GM18907 (cell line): ENCODE measurements at regions not wholly inside any gene's neighbourhood (a gene's known extent, or its start where the extent isn't known, plus 50 kb on each side); places are given as distances from the start of the nearest gene placed in this dataset.
"Not testable (repeated sequence)": the region's sequence is repeated elsewhere in the genome, so short reads cannot be mapped to it uniquely, and the experiment has no call there.

Experiments used
- ATAC-seq: cut with Tn5 transposase; IDR thresholded peaks from one replicate; pipeline ENCODE4 v1.9.1; 2021; ENCODE audit warnings: mild to moderate bottlenecking, moderate library complexity; ENCODE audit not compliant: unreplicated experiment

DNA sequence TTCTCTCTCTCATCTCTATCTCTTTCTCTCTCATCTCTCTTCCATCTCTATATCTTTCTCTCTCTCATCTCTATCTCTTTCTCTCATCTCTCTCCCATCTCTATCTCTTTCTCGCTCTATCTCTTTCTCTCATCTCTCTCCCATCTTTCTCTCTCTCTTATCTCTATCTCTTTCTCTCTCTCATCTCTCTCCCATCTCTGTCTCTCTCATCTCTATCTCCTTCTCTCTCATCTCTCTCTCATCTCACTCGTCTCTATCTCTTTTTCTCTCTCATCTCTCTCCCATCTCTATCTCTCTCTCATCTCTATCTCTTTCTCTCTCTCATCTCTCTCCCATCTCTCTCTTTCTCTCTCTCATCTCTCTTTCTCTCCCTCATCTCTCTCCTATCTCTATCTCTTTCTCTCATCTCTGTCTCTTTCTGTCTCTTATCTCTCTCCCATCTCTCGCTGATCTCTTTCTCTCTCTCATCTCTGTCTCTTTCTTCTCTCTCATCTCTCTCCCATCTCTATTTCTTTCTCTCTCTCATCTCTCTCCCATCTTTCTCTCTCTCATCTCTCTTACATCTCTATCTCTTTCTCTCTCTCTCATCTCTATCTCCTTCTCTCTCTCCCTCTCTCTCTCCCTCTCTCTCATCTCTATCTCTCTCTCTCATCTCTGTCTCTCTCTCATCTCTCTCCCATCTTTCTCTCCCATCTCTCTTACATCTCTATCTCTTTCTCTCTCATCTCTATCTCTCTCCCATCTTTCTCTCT, 388.7 kb downstream of the NPHP4 start:
- no peak for ATAC-seq

DNA sequence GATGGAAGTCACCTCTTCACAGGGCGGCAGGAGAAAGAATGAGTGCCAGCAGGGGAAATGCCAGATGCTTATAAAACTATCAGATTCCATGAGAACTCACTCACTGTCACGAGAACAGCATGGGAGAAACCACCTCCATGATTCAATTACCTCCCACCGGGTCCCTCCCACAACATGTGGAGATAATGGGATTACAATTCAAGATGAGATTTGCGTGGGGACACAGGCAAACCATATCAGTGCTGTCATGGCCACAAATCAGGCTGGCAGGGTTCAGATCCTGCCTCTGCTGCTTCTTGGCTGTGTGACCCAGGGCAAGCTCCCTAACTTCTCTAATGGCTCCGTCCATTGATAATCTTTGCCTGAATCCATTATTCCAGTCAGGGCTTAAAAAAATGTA, 389.5 kb downstream of the NPHP4 start:
- not testable (repeated sequence) for ATAC-seq

DNA sequence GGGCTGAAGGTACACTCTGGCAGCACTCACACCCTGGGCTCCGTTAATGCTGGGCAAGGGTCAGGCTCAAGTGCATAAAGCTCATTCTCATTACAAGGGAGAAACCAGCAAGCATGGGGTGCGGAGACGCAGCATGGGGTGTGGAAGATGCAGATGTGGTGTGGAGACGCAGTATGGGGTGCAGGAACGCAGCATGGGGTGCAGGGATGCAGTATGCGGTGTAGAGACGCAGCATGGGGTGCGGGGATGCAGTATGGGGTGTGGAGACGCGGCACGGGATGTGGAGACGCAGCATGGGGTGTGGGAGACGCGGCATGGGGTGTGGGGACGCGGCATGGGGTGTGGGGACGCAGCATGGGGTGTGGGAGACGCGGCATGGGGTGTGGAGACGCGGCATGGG, 390.7 kb downstream of the NPHP4 start:
- ATAC-seq: no peak

DNA sequence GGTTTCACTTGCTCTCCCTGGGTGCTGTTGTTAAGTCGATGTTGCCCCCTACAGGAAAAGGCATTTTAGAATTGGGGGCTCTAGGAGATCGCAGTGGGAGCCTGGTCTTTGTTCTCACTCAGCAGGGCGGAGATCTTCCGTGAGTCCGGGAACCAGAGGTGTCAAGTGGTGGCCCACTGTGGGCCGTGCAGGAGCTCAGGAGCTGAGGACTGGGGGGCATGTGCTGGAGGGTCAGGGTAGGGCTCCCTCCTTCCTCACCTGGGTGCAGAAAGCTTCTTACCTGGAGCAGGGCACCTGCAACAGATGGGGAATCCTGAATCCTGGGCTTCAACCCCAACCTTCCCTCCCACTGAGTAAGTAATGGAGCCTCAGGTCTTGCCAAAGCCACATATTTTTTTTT, 392.7 kb downstream of the NPHP4 start:
- no peak for ATAC-seq

DNA sequence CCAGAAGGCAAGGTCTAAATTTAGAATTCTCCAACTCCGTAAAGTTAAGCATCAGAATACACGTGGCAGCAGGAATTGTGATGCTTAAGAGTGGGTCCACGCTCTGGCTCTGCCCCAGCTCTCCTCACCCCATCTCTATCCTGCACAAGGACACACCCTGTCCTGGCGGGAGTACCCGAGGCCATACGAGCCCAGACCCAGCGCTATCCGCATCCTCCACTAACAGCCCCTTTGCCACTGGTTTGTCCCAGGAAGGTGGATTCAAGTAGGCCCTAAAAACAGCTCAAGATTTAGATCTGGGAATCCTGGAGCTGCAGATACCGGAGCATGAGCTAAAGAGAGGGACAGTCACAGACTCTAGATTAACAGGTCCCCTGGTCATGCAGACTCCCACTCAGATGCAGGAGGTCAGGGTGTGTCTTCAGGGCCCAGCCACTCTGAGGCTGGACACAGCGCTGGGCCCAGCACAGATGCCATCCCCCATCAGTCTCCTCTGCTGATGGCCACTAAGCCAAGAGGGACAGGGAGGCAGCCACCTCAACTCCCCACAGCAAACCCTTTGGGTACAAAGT, 393.3 kb downstream of the NPHP4 start:
- ATAC-seq: no peak

DNA sequence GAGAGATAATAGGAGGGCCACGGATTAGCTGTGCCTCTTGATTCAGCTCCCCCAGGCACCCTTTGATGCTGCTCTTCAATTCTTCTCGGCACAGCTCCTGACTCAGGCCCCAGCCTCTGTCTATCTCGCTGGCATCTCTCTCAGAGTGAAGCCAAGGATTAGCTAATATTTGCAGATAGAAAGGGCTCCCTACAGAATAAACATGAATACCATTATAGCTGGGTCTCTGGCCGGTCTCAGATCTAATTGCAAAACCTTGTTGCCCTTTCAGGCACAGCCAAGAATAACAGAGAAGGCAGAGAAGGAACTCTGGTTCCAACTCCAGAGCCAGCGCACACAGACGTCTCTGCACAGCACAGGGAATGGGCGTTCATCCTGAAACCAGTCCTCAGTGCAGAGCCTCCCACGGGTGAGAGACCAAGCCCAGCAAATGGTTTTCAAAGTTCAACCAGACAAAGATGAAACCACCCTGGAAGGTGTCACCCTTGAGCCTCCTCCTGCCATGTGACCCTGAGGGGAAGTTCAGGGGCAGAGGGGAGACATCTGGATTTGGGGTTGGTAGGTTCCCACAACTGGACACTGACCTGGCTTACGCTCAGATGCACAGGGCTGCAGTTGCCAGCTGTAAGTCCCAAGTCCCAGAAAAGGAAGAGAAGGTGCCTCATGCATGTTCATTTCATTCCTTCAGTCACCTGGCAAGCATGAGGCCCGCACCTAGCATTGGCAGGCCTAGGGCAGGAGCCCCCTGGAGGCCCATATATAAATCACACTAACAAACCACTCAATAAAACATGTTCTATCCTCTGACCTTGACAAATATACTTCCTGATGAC, 394.0 kb downstream of the NPHP4 start:
- ATAC-seq: no peak

DNA sequence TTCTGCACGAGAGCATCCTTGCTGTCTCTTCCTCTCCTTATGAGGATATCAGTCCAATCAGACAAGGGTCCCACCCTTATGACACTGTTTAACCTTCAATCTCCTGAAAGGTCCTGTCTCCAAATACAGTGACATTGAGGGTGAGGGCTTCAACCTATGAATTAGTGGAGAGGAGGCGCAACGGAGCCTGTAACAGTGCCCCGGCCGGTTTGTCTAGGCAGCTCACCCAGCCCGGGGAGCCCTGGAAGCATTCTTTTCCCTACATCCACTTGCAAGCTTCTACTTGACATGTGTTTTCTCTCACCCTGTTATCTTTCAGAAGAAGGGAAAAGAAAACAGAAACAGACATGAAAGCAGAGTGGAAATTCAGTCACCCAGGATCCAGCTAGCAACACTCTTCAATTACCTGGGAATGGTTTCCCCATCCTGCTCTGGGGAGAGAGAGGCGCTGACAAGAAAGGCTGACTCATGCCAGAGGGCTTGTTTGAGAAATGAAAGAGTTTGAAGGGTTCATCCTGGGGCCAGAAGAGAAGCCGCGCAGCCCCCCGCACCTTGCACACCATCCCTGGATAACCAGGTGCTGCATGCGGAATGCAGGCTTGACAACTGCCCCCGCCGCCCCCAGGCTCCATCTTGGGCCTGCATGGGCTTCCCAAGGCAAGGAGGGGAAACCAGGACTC, 394.9 kb downstream of the NPHP4 start:
- no peak for ATAC-seq

DNA sequence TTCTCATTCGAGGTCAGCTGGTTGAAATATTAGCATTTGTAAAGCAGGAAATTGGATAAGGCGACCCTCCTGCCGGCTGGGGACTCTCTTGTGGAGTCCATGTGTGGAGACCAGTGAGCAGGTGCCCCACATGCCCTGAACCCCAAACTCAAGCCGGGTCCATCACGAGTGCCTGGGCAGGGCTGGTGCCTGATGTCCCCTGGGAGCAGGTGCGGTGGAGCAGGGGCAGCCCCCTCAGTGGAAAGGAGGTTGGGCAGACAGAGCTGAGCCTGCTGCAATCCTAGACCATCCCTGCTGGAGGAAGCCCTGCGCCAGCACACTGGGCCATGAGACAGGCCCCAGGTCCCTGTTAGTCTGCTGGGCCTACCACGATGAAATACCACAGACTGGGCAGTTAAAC, 395.6 kb downstream of the NPHP4 start:
- ATAC-seq: no peak

DNA sequence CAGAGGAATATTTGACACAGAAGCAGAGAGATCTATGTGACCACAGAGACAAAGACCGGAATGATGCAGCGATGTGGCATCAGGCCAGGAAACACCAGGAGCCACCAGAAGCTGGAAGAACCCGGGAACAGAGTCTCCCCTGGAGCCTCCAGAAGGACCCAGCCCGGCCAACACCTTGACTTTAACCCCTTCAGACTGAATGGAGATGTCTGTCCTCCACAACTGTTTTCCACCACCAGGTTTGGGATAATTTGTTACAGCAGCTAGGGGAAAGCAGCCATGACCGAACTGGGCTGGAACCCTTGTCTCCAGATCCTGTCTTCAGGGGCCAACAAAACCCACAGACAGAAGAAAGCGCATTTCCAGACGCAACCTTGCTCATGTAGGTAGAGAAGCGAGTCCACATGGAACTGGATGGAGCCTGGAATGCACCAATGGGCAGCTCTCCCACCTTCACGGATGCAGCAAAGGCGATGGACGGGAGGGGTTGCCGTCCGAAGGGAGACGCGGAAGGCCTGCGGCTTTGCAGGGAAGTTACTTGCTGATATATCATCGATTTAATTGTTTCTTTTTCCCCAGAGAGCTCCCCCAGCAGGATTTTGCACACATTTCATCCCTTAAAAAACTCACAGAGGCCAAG, 396.6 kb downstream of the NPHP4 start:
- ATAC-seq: no peak

DNA sequence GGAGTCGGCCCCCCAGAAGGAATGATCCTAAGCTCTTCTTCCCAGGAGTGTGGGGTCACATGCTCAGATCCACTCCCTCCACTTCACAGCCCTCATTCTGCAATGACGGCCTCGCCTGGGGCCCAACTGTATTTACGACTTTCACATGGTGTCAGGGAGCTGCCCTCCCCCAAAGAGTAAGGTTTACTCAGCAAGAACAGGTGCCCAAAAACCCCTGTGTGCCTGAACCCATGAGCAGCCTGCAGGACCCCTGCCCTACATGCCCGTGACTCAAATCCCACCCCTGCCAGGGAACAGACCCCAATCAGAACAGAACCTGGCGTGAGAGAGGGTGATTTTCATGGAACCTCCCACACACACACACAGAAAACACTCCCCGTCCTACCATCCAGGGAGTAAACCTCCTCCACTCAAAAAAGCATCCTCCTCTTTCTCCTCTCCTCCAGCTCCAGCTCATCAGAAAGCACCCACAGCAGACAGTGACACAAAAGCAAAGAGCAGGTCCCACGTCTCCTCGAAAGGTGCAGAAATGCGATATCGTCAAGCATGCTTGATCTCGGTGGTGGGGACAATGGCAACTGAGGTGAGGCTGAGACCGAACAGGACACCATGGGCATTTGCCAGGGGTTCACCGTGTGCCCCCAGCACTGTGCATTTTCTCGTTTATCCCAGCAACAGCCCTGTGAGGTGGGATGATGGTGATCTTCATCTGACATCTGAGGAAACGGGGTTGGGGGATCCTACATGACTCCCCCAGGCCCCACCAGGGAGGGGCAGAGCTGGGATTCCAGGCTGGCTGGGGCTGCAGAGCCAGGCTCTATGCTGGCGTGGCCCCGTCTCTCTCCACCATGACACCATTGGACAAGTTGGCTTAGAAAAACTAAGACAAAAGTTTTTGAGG, 397.9 kb downstream of the NPHP4 start:
- ATAC-seq: no peak

DNA sequence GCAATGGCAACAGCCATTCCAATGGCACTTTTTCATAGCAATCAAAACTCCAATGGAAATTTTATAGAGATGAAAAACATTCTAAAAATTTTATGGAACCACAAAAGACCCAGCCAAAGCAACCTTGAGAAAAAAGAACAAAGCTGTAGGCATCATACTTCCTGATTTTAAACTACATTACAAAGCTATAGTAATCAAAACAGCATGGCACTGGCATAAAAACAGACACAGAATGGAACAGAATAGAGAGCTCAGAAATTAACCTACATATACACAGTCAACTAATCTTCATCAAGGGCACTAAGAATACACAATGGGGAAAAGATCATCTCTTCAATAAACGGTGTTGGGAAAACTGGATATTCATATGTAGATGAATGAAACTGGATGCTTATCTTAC, 401.5 kb downstream of the NPHP4 start:
- no peak for ATAC-seq

DNA sequence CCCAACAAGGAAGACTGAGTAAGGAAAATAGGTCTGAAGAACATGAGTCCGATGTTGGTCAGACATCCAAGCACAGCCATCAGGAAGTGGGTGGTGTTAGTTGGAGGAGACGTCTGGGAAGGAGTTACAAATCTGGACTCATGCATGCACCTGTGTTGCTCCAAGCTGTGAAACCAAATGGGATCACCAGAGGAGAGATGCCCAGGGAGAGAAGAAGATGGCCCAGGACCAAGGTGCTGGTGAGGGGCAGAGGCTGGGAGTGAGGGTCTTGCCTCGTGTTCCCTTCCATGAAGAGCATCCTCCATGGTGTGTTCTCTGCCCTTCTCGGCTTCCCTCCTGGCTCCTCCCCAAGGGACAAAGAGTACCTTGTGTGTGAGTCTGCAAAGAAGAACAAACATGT, 405.6 kb downstream of the NPHP4 start:
- no peak for ATAC-seq

DNA sequence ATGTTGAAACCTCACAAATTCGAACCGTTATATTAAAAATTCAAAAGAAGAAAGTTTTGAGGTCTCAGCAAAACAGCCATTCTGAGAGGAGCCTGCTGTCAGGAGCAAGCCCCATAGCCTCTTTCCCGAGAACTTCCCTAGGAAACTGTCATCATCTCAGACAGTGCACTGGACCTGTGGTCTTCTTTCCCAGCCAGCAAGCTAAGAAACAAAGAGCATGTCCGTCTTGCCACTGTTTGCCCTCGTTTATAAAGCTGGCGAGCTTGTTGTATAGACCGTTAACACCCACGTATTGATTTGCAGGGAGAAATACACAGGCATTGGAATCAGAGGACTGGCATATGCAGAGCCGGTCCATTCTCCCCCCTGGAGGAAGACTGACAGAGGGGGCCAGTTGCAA, 407.0 kb downstream of the NPHP4 start:
- ATAC-seq: no peak

DNA sequence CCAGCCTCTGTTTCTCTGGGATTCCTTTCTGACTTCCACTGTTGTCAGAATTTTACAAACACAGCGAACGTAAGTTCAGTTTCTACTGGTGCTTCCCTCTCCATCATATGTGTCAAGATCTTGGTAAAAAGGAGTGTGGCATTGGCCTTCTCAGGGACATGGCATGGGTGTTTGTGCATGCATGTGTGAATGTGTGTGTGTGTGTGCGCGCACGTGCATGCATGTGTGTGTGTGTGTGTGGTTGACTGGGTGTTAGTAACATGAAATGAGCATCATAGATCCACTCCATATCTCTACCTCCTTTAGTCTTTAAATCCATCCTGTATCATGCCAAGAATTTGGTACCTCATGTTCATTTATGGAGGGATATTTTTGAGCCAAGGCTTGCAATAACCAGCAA, 411.3 kb downstream of the NPHP4 start:
- no peak for ATAC-seq

DNA sequence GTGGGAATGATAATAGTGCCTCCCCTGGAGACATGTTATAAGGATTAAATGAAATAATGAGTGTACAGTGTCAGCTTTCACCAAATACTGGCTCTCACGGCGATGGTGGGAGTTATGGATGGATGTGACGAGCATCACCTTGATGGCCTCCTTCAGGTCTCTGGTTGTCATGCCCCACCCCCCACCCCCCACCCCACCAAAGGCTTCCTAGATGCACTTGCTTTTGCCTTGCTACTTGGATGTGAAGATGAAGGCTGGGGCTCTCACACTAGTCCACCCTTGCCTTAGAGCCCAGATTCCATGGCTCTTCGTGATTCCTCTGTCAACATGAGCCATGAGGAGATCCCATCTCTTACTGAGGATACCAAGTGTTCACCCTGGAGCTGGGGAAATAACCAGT, 412.3 kb downstream of the NPHP4 start:
- ATAC-seq: no peak

DNA sequence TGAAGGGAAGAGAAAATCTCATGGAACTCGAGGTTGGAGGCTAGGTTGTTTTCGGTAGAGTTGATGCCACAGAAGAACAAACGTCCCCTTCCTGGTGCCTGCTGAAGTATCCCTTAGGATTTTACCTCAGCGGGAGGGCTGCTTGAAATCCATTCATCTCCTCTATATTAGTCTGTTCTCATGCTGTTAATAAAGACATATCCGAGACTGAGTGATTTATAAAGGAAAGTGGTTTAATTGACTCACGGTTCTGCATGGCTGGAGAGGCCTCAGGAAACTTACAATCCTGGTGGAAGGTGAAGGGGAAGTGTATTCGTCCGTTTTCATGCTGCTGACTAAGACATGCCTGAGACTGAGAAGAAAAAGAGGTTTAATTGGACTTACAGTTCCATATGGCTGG, 413.5 kb downstream of the NPHP4 start:
- ATAC-seq: no peak

DNA sequence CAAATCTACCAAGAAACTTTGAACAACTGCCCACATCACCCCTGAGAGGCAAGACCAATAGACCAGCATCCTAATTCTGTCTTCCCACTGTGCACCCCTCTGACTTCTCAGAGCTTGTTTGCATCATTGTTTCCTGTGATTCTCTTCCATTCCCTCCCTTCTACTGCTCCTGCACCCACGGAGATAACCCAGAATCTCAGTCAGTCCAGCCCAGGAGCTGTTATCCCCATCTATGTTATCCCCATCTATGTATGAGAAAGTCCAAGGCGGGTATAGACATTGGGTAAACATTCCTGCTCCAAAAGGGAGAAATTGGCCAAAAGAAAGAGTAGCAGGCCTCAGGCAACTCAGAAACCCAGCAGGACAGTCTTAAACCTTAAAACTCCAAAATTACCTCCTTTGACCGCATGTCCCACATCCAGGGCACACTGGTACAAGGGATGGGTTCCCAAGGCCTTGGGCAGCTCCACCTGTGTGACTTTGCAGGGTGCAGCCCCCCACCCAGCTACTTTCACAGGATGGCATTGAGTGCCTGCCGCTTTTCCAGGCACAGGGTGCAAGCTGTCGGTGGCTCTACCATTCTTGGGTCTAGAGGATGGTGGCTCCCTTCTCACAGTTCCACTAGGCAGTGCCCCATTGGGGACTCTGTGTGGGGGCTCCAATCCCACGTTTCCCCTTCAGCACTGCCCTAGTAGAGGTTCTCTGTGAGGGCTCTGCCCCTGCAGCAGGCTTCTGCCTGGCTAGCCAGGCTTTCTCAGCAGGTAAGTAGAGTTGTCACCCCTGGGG, 414.8 kb downstream of the NPHP4 start:
- ATAC-seq: no peak

DNA sequence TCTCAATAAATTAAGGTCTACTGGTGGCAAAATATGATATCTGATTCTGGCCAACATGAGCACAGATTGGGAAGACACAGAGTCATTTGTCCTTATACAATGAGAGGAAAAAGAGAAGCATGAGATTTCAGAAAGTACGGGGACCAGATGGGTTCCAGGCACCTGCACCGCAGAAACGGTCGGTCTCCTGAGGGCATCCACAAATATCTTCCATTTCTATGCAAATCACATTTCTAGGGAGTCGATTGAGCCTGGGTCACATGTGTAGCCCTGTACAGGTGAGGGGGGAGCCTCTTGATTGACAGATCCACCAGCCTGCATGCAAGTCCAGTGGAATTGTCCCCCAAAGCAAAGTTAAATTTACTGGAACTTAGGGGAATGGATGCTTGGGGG, 415.6 kb downstream of the NPHP4 start:
- ATAC-seq: no peak

DNA sequence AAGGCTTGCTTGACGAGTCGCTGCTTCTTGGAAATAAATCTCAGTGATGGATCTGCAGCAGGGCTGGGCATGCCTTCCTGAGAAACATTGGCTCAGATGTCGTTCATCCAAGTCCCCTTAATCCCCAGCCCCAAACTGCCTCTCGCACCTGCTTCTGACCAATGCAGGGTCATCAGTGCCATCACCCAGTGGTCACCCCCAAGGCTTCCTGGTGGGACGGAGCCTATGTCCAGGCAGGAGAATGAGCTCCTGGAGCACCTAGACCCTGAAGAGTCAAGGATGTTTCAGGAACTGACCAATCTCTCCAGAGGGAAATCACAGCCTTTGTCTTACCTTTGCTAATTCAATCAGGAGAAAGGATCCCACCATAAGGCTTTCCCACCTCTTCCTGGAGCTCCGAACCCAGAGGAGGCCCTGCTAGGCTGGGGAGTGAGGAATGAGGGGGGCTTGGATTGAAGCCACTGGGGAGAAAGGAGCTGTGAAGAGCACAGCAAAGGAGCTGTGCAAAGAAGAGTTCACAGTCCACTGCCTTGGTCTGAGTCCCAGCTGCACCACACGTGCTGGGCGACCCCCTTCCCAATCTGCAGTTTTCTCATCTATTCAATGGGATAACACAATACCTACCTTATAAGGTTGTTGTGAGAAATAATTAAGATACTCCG, 416.1 kb downstream of the NPHP4 start:
- ATAC-seq: no peak
